ENCODE measurements at regions not wholly inside any gene's neighbourhood (a gene's known extent, or its start where the extent isn't known, plus 50 kb on each side); places are given as distances from the start of the nearest gene placed in this dataset.
"Not testable (repeated sequence)": the region's sequence is repeated elsewhere in the genome, so short reads cannot be mapped to it uniquely, and the experiment has no call there.

DNA sequence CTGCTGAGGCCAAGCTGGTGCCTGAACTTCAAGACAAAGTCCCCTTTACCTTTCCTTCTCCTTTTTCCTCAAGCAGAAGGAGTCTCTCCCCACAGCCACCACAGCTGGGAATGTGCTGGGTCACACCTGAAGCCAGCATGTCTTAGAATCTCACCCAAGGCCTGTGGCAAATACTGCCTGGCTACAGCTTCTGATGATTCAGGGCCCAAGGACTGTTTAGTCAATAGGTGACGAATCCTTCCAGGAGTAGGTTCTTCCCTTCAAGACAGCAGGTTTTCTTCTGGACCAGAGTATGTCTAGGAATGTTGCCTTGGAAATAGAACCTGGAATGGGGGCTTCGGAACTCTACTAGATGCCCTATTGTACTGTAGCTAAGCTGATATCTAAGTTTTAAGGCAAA, 374.6 kb downstream of the KIF20B start:
- in situ Hi-C loops (cut with MboI; ENCODE audit: low pct_unique_long_range_greater_than_20kb in 2 of 9, low sequenced_read_pairs in 9 of 9, unreplicated experiment in 9 of 9): no loop called here
- Histone ChIP-seq H3K27ac (no peak overlapping the region), H3K4me1 (replicated peaks in 1 of 2) (peaks cover 0 to 3% of the 10 kb centered on the region in 2 donors), H3K4me3 (no peak overlapping the region)
- ATAC-seq (replicated peaks in 6 of 8): no peak
- WGBS, 10 experiments: 0 to 100% (median 94%) methylated on average over 1 to 2 of the region's 2 CpGs; no CpG with 5 or more reads in 5 of the 10 experiments

DNA sequence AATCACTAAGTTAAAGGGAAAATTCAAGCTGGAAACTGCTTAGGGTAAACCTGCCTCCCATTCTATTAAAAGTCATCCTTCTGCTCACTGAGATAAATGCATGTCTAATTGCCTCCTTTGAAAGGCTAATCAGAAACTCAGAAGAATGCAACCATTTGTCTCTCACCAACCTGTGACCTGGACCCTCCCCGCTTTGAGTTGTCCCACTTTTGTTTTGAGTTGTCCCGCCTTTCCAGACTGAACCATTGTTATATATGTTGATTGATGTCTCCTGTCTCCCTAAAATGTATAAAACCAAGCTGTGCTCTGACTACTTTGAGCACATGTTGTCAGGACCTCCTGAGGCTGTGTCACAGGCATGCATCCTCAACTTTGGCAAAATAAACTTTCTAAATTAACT, 378.4 kb downstream of the KIF20B start:
- H3K4me3 ChIP-seq: no peak overlapping the region
- H3K27ac ChIP-seq: no peak overlapping the region
- H3K4me1 ChIP-seq (replicated peaks in 1 of 2): peaks cover 0 to 3% of the 10 kb centered on the region in 2 donors
- WGBS, 10 experiments: 0 to 60% (median 24%) methylated on average over 1 to 2 of the region's 2 CpGs; no CpG with 5 or more reads in 2 of the 10 experiments
- in situ Hi-C loops (cut with MboI; ENCODE audit: low pct_unique_long_range_greater_than_20kb in 2 of 9, low sequenced_read_pairs in 9 of 9, unreplicated experiment in 9 of 9): no loop called here
- ATAC-seq (replicated peaks in 6 of 8): peak in 4 of 8 experiments; percentile 32 to 94 (median 70)

DNA sequence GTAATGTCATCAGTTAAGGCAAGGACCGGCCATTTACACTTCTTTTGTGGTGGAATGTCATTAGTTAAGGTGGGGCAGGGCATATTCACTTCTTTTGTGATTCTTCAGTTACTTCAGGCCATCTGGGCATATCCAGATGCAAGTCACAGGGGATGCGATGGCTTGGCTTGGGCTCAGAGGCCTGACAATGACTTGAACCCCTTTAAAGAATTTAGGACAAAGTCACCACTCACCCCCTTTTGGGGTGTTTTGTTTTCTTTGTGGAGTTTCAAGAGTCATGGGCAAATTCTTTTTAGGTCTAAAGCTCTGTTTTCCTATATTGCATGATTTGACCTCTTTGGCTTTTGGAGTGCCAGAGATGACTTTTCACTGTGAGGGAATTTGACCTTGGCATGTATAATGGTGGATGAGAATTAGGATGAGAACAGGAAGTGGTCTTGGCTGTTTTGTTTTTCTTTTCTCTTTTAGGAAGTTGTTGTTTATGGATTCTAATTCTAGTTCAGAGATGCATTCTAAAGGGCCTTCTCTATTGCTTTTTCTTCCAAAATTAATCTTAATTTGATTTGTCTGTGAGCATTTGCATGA, 385.3 kb downstream of the KIF20B start:
- in situ Hi-C loops (cut with MboI; ENCODE audit: low pct_unique_long_range_greater_than_20kb in 2 of 9, low sequenced_read_pairs in 9 of 9, unreplicated experiment in 9 of 9); ATAC-seq (replicated peaks in 6 of 8); H3K4me1 ChIP-seq (replicated peaks in 1 of 2); H3K27ac ChIP-seq; H3K4me3 ChIP-seq: not testable (repeated sequence)
- 100% methylated on average over 1 of the region's 2 CpGs; no CpG with 5 or more reads in 9 of the 10 experiments for WGBS, 10 experiments

DNA sequence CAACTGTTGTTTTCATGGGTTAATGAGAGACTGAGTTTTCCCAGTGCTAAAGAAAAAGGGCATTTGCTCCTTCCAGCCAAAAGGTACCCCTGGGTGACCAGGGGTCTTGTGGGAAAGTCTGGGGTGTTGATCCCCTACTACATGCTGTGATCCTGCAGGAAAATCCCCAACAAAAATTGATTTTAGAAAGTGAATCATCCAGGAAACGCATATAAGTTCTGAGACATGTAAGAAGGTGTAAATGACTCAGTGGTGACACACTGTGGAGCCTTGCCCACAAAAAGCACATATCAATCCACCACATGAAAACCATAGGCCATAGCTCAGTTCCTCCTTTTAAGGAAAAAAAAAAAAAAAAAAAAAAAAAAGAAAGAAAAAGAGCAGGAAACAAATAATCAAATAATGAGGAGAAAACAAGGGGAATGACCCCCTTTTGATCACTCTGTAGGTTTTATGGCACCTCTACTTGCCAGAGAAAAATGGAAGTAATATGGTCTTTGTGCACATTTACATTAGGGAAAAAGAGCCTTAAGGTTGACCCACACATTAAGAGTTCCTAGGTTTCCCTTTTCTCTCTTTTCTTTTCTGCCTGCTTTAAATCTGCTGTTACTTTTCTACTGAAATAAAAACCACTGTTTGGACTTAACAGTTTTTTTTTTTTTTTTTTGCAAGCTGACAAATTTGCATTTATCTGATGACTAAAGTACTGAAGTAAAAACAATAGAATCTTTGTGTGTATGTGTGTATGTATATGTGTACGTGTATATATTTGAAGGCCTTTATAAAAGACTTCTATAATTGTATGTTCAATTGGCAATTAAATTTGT, 386.0 kb downstream of the KIF20B start:
- Histone ChIP-seq H3K4me3 (no peak overlapping the region), H3K4me1 (replicated peaks in 1 of 2) (peaks cover 0 to 5% of the 10 kb centered on the region in 2 donors), H3K27ac (no peak overlapping the region)
- 0 to 82% (median 14%) methylated on average over 1 to 2 of the region's 2 CpGs; no CpG with 5 or more reads in 3 of the 10 experiments for WGBS, 10 experiments
- in situ Hi-C loops (cut with MboI; ENCODE audit: low pct_unique_long_range_greater_than_20kb in 2 of 9, low sequenced_read_pairs in 9 of 9, unreplicated experiment in 9 of 9): no loop called here
- ATAC-seq (replicated peaks in 6 of 8): no peak

DNA sequence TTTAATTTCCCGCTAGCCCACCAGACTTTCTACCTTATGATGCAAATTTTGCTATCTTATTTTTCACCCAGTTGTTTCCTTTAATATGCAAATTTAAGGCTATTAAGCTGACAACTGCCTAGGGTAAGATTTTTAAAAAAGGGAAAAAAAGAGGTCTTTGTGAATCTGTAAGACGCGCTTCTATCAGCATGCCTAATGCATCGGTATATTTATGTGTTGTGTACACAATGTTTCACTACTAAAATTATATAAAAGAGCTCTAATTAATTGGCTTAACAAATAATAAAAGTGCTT, 386.6 kb downstream of the KIF20B start:
- H3K4me3 ChIP-seq: no peak overlapping the region
- WGBS, 10 experiments: 0 to 80% (median 46%) methylated on average over 1 to 4 of the region's 4 CpGs
- ATAC-seq (replicated peaks in 6 of 8): no peak
- peaks cover 0 to 5% of the 10 kb centered on the region in 2 donors for H3K4me1 ChIP-seq (replicated peaks in 1 of 2)
- in situ Hi-C loops (cut with MboI; ENCODE audit: low pct_unique_long_range_greater_than_20kb in 2 of 9, low sequenced_read_pairs in 9 of 9, unreplicated experiment in 9 of 9): no loop called here
- H3K27ac ChIP-seq: no peak overlapping the region

DNA sequence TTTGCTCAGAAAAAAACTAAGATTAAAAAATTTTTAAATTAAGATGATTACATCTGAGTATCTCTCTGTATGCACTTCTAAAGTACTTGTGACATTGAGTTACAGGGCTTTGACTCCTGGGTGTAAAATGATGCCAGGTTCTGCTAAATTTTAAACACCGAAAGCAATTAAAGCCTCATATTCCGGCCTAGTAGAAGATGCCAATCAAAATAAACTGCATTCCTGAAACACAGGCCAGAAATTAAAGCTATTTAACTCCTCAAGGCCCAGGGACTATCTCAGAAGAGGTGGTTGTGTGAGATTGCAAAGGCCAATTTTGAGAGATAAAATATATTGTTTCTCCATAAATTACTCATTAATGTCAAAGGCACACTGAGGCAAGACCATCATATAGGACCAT, 388.3 kb downstream of the KIF20B start:
- WGBS, 10 experiments: 0 to 100% (median 80%) methylated on average over 1 to 2 of the region's 2 CpGs; no CpG with 5 or more reads in 3 of the 10 experiments
- Histone ChIP-seq H3K27ac (no peak overlapping the region), H3K4me1 (replicated peaks in 1 of 2) (peaks cover 0 to 5% of the 10 kb centered on the region in 2 donors), H3K4me3 (no peak overlapping the region)
- ATAC-seq (replicated peaks in 6 of 8): no peak
- in situ Hi-C loops (cut with MboI; ENCODE audit: low pct_unique_long_range_greater_than_20kb in 2 of 9, low sequenced_read_pairs in 9 of 9, unreplicated experiment in 9 of 9): no loop called here

DNA sequence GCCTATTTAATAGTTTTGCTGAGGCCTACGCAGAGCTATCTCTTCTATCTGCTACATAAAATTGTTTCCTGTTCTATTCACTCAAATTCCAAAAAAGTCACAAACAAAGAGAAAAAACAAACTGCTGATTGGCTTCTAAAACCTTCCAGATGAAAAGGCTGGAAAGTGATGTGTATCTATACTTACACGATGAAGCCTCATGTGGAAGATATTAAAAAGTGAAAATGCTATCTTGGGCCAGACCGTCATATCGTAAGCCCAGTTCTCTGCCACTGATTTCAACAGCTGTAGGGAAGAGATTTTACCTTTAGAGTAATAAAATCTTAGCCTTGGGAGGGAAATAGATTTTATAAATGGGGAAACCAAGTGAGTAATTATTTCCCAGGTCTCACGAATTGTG, 394.8 kb downstream of the KIF20B start:
- in situ Hi-C loops (cut with MboI; ENCODE audit: low pct_unique_long_range_greater_than_20kb in 2 of 9, low sequenced_read_pairs in 9 of 9, unreplicated experiment in 9 of 9): no loop called here
- no peak overlapping the region for H3K27ac ChIP-seq
- WGBS, 10 experiments: 0 to 80% (median 47%) methylated on average over 1 to 5 of the region's 5 CpGs; no CpG with 5 or more reads in 2 of the 10 experiments
- no peak for ATAC-seq (replicated peaks in 6 of 8)
- no peaks in the 10 kb centered on the region for H3K4me1 ChIP-seq (replicated peaks in 1 of 2)
- H3K4me3 ChIP-seq: no peak overlapping the region

DNA sequence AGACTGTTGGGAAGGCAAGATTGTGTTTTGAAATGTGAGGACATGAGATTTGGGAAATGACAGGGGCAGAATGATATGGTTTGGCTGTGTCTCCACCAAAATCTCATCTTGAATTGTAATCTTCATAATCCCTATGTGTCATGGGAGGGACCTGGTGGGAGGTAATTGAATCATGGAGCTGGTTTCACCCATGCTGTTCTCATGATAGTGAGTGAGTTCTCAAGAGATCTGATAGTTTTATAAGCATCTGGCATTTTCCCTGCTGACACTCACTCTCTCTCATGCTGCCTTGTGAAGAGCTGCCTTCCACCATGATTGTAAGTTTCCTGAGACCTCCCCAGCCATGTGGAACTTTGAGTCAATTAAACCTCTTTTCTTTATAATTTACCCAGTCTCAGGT, 406.2 kb downstream of the KIF20B start:
- H3K27ac ChIP-seq; in situ Hi-C loops (cut with MboI; ENCODE audit: low pct_unique_long_range_greater_than_20kb in 2 of 9, low sequenced_read_pairs in 9 of 9, unreplicated experiment in 9 of 9); H3K4me1 ChIP-seq (replicated peaks in 1 of 2); ATAC-seq (replicated peaks in 6 of 8); H3K4me3 ChIP-seq: not testable (repeated sequence)

DNA sequence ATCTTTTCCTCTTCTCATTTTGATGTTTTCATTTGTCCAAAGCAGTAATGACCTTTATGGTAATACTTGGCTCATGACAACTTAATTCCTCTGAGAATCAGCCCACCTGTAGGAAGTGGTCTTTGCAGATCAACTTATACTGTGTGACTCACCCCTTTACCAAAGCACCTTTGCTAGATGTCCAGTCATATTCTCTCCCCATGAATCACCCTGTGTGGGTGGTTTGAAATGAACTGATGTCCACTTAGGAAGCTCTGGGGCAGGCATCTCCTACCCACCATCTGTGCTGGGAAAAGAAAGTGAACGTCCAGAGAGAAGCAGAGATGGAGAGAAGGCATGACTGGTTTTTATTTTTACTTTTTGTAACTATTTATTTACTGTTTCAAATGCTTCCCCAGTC, 410.3 kb downstream of the KIF20B start:
- Histone ChIP-seq H3K4me3 (no peak overlapping the region), H3K27ac (no peak overlapping the region), H3K4me1 (replicated peaks in 1 of 2) (no peaks in the 10 kb centered on the region)
- in situ Hi-C loops (cut with MboI; ENCODE audit: low pct_unique_long_range_greater_than_20kb in 2 of 9, low sequenced_read_pairs in 9 of 9, unreplicated experiment in 9 of 9): no loop called here
- WGBS, 10 experiments: 0 to 100% (median 67%) methylated on average over 1 of the region's 1 CpG; no CpG with 5 or more reads in 3 of the 10 experiments
- no peak for ATAC-seq (replicated peaks in 6 of 8)

DNA sequence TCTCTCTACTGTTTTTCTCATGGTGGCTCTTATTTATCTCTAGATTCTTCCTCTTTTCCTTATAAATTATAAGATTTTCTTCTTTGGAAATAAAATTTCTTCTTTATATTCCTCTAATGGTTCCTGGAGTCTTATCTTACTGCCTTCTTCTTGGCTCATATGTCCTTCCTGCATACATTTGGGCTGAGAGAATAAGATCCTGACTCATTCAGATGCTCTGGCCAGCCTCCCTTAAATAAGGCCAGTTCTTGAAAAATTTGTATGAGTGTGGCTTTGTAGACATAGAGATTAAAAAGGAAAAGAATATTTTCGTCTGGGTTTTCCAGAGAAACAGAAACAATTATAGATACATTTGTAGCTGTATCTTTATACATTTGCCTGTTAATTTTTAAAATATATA, 411.3 kb downstream of the KIF20B start:
- Histone ChIP-seq H3K4me1 (replicated peaks in 1 of 2) (no peaks in the 10 kb centered on the region), H3K27ac (no peak overlapping the region), H3K4me3 (no peak overlapping the region)
- WGBS, 10 experiments: 0 to 100% (median 38%) methylated on average over 1 of the region's 1 CpG; no CpG with 5 or more reads in 2 of the 10 experiments
- in situ Hi-C loops (cut with MboI; ENCODE audit: low pct_unique_long_range_greater_than_20kb in 2 of 9, low sequenced_read_pairs in 9 of 9, unreplicated experiment in 9 of 9): no loop called here
- no peak for ATAC-seq (replicated peaks in 6 of 8)

DNA sequence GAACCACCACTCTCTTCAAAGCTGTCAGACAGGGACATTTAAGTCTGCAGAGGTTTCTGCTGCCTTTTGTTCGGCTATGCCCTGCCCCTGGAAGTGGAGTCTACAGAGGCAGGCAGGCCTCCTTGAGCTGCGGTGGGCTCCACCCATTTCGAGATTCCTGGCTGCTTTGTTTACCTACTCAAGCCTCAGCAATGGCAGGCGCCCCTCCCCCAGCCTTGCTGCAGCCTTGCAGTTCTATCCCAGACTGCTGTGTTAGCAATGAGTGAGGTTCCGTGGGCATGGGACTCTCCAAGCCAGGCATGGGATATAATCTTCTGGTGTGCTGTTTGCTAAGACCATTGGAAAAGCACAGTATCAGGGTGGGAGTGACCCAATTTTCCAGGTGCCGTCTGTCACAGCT, 417.2 kb downstream of the KIF20B start:
- 0 to 100% (median 78%) methylated on average over 1 to 4 of the region's 6 CpGs; no CpG with 5 or more reads in 3 of the 10 experiments for WGBS, 10 experiments
- H3K4me1 ChIP-seq (replicated peaks in 1 of 2); in situ Hi-C loops (cut with MboI; ENCODE audit: low pct_unique_long_range_greater_than_20kb in 2 of 9, low sequenced_read_pairs in 9 of 9, unreplicated experiment in 9 of 9): not testable (repeated sequence)

DNA sequence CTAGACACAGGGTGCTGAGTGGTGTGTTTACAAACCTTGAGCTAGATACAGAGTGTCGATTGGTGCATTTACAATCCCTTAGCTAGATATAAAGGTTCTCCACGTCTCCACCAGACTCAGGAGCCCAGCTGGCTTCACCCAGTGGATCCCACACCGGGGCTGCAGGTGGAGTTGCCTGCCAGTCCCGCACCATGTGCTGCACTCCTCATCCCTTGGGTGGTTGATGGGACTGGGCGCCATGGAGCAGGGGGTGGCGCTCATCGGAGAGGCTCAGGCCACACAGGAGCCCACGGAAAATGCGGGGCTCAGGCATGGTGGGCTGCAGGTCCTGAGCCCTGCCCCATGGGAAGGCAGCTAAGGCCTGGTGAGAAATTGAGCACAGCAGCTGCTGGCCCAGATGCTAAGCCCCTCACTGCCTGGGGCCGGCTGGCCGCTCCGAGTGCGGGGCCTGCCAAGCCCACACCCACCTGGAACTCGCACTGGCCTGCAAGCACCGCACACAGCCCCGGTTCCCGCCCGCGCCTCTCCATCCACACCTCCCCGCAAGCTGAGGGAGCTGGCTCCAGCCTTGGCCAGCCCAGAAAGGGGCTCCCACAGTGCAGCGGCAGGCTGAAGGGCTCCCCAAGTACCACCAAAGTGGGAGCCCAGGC, 418.4 kb downstream of the KIF20B start:
- ATAC-seq (replicated peaks in 6 of 8); H3K4me1 ChIP-seq (replicated peaks in 1 of 2); H3K4me3 ChIP-seq; H3K27ac ChIP-seq; in situ Hi-C loops (cut with MboI; ENCODE audit: low pct_unique_long_range_greater_than_20kb in 2 of 9, low sequenced_read_pairs in 9 of 9, unreplicated experiment in 9 of 9): not testable (repeated sequence)
- WGBS, 10 experiments: 95% methylated on average over 4 of the region's 21 CpGs; no CpG with 5 or more reads in 9 of the 10 experiments

More for the DNA sequence above, 417.2 kb downstream of the KIF20B start:
- not testable (repeated sequence) for H3K27ac ChIP-seq; ATAC-seq (replicated peaks in 6 of 8); H3K4me3 ChIP-seq

Data from motor neuron (in vitro differentiated cells).